Ishikawa (cell line): ENCODE measurements at regions not wholly inside any gene's neighbourhood (a gene's known extent, or its start where the extent isn't known, plus 50 kb on each side); places are given as distances from the start of the nearest gene placed in this dataset.

Experiments used
- CEBPB ChIP-seq: IDR thresholded peaks from 2 replicates; pipeline ENCODE4 v1.6.1; 2012
- CREB1 ChIP-seq: IDR thresholded peaks from 2 replicates; pipeline ENCODE4 v1.6.1; 2012; ENCODE audit warnings: low read depth
- EGR1 ChIP-seq: IDR thresholded peaks from 2 replicates; pipeline ENCODE4 v1.6.1; 2012
- EP300 ChIP-seq: IDR thresholded peaks from 2 replicates; pipeline ENCODE4 v1.6.1; 2012; ENCODE audit warnings: borderline replicate concordance
- FOXM1 ChIP-seq: IDR thresholded peaks from 2 replicates; pipeline ENCODE4 v1.6.1; 2012; ENCODE audit warnings: low read depth, borderline replicate concordance
- NFIC ChIP-seq: IDR thresholded peaks from 2 replicates; pipeline ENCODE4 v1.6.1; 2012
- RAD21 ChIP-seq: IDR thresholded peaks from 2 replicates; pipeline ENCODE4 v1.6.1; 2012; ENCODE audit warnings: low read depth
- TAF1 ChIP-seq: IDR thresholded peaks from 2 replicates; pipeline ENCODE4 v1.6.1; 2012; ENCODE audit warnings: low read depth, mild to moderate bottlenecking
- TCF12 ChIP-seq: IDR thresholded peaks from 2 replicates; pipeline ENCODE4 v1.6.1; 2012; ENCODE audit warnings: low read depth
- TEAD4 ChIP-seq: IDR thresholded peaks from 2 replicates; pipeline ENCODE4 v1.6.1; 2012
- YY1 ChIP-seq: IDR thresholded peaks from 2 replicates; pipeline ENCODE4 v1.6.1; 2012; ENCODE audit warnings: low read depth
- ZBTB7A ChIP-seq: IDR thresholded peaks from 2 replicates; pipeline ENCODE4 v1.6.1; 2012; ENCODE audit warnings: low read depth
- TF ChIP-seq, protein P1 (sequence below): IDR thresholded peaks from 2 replicates; pipeline ENCODE4 v1.6.1; 2012
- TF ChIP-seq, protein P2 (sequence below): IDR thresholded peaks from 2 replicates; pipeline ENCODE4 v1.6.1; 2012; ENCODE audit warnings: low read depth, mild to moderate bottlenecking
- TF ChIP-seq, protein P3 (sequence below): IDR thresholded peaks from 2 replicates; pipeline ENCODE4 v1.6.1; 2012

DNA sequence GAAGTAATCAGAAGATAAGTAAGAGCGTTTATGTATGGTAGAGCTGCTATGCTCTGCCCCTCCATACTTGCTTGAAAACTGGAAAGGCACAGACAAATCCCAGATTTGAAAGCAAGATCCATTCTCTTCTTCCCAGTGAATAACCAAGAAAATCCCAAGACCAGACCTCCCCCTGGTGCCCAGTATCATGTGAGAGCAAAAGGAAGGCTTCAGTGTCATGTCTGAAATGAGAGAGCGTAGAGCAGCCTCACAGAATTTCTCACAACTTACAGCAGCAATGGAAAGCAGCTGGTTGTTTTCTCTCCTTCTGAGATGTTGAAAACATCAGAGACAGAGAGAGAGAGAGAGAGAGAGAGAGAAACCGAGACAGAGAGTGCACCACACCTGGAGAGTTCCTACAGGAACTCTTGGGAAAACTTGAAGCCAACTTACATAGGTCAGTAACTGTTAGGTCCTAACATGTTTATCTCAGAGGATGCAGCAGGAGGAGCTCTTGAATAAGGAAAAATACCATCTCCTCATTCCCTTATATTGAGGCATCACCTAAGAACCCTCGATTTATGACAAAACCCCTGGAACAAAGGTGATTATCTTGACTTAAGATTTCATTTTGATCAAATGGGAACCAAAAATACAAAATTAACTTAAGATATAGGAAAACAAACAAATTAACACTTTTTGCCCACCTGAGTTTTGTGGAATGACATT, 273.3 kb downstream of the NSUN3 start:
- TF ChIP-seq RAD21 (peak; percentile 80), CEBPB (no peak)

DNA sequence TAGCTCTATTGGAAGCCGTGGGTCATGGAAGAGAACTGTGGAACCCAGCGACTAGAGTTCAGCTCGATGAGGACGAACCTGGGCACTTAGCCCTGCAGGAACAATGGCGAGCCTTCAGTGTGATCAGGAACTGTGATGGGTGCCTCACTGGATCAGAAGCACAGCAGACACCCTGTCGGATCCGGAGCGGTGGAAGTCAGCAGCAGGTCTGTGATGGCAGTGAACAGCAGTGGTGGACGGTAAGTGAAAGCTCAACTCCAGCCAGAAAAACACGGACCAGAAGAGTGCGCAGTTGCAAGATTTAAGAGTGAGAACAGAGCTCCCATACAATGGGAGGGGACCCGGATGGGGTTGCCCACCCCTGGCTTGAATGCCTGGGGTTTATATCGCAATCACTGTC, 282.2 kb downstream of the NSUN3 start:
- no peak for TF ChIP-seq CREB1
- no peak for TF ChIP-seq FOXM1
- TF ChIP-seq RAD21: no peak
- TF ChIP-seq, protein P1, sequence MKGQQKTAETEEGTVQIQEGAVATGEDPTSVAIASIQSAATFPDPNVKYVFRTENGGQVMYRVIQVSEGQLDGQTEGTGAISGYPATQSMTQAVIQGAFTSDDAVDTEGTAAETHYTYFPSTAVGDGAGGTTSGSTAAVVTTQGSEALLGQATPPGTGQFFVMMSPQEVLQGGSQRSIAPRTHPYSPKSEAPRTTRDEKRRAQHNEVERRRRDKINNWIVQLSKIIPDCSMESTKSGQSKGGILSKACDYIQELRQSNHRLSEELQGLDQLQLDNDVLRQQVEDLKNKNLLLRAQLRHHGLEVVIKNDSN: no peak
- TF ChIP-seq ZBTB7A: no peak
- no peak for TF ChIP-seq EGR1
- TF ChIP-seq, protein P2, sequence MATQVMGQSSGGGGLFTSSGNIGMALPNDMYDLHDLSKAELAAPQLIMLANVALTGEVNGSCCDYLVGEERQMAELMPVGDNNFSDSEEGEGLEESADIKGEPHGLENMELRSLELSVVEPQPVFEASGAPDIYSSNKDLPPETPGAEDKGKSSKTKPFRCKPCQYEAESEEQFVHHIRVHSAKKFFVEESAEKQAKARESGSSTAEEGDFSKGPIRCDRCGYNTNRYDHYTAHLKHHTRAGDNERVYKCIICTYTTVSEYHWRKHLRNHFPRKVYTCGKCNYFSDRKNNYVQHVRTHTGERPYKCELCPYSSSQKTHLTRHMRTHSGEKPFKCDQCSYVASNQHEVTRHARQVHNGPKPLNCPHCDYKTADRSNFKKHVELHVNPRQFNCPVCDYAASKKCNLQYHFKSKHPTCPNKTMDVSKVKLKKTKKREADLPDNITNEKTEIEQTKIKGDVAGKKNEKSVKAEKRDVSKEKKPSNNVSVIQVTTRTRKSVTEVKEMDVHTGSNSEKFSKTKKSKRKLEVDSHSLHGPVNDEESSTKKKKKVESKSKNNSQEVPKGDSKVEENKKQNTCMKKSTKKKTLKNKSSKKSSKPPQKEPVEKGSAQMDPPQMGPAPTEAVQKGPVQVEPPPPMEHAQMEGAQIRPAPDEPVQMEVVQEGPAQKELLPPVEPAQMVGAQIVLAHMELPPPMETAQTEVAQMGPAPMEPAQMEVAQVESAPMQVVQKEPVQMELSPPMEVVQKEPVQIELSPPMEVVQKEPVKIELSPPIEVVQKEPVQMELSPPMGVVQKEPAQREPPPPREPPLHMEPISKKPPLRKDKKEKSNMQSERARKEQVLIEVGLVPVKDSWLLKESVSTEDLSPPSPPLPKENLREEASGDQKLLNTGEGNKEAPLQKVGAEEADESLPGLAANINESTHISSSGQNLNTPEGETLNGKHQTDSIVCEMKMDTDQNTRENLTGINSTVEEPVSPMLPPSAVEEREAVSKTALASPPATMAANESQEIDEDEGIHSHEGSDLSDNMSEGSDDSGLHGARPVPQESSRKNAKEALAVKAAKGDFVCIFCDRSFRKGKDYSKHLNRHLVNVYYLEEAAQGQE: no peak
- TF ChIP-seq TAF1: no peak
- TF ChIP-seq TEAD4: no peak
- no peak for TF ChIP-seq NFIC
- TF ChIP-seq YY1: no peak
- no peak for TF ChIP-seq EP300
- TF ChIP-seq CEBPB: no peak
- no peak for TF ChIP-seq TCF12
- TF ChIP-seq, protein P3, sequence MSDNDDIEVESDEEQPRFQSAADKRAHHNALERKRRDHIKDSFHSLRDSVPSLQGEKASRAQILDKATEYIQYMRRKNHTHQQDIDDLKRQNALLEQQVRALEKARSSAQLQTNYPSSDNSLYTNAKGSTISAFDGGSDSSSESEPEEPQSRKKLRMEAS: no peak

DNA sequence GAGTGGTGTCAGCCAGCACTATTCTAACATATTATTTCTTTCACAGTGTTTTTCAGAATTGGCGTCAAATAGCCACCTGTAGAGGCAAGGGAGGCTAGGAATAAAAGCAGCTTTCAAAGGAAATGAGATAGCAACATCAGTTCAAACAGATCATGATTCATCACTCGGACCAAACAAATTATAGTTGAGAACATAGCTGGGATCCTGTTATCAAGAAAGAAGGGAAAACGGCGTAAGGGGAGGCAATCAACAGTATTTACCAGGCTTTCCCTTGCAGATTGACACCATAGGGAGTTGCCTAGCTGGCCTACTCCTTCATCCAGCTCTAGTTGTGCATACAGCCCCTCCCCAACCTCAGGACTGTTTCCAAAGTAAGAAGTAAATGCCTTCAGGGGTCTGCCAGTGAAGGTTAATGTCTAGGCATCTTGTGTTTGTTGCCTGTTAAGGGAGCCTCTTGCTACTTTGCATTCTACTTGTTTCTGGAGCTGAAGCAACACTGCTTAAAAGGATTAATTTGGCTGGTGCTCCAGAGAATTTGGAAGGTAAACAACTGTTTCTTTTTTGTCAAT, 286.5 kb downstream of the NSUN3 start:
- TF ChIP-seq CREB1: no peak
- TF ChIP-seq, protein P1: no peak
- TF ChIP-seq, protein P2: no peak
- no peak for TF ChIP-seq TCF12
- TF ChIP-seq EP300: no peak
- TF ChIP-seq EGR1: no peak
- TF ChIP-seq, protein P3: no peak
- TF ChIP-seq NFIC: no peak
- no peak for TF ChIP-seq RAD21
- no peak for TF ChIP-seq YY1
- no peak for TF ChIP-seq FOXM1
- no peak for TF ChIP-seq ZBTB7A
- no peak for TF ChIP-seq CEBPB
- no peak for TF ChIP-seq TAF1
- no peak for TF ChIP-seq TEAD4

DNA sequence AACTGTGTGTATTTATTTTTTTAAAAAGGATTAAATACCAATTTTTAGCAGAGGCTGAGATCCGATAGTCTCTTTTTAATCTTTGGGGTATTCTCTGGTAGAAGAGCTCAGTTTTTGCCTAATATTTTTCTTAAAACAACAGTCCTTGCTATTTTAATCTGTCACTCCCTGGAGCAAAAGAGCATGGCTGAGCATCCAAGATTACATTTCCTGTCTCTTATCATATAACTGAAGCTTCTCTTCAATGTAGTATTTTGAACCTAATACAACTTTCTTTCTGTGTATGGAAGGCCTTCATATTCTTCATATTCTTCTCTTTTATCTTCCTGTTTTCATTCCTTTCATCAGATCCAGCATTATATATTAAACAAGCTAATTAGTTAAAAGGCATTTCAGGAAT, 293.7 kb downstream of the NSUN3 start:
- no peak for TF ChIP-seq CREB1
- TF ChIP-seq, protein P3: no peak
- TF ChIP-seq, protein P1: no peak

DNA sequence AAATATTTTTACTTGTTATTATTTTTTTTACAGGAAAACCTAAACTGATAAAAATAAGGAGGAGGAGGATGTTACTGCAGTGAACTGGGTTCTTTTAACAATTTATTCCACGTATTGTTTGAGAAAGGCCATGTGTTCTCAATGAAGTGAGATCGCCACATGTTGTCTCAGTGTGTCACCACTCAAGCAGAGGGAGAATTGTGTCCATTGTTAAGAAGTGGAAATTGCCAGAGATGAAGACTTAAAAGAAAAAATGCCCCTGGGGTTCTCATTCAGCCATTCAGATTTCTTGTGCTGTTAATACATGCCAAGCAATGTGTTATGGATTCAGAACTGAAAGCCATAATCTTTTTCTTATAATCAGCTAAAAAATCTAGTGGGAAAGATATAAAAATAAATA, 297.1 kb downstream of the NSUN3 start:
- no peak for TF ChIP-seq TAF1

DNA sequence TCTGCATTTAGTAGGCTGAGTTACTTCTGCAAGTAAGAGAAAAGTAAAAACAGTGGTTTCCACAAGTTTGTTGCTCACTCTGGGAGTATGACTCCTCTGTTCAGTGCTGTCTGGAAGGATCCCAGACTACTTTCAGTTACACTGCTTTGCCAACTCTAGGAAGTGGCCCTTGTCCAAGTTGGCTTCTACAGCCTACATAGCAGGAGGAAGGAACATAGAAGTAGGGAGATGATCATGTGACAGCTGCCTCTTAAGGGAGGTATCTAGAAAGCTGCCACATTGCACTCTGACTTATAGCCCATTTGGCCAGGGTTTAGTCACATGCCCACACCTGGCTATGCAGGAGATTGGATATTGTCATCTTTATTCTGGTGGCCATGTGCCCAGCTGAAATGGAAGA, 298.1 kb downstream of the NSUN3 start:
- no peak for TF ChIP-seq RAD21
- TF ChIP-seq, protein P1: peak; percentile 46
- no peak for TF ChIP-seq EGR1
